Endothelial cell of umbilical vein (primary cell): ENCODE measurements at regions not wholly inside any gene's neighbourhood (a gene's known extent, or its start where the extent isn't known, plus 50 kb on each side); places are given as distances from the start of the nearest gene placed in this dataset.

Experiments
- BruUV-seq: library from RNA; stranded (reverse); fragments of 400-500 nt; replicated peaks from 2 replicates; lab custom pipeline; 2021; lab: Mats Ljungman, UMichigan
- CTCF ChIA-PET: fragments of 300-600, 350-600 bp; sonication (Branson Sonifier 250); formaldehyde crosslinking; loops from one replicate; lab custom pipeline; 2021; ENCODE audit warnings: antibody characterized with exemption, inconsistent platforms; lab: Charles Lee
- POLR2A ChIA-PET: fragments of 300-600, 350-600 bp; sonication (Branson Sonifier 250); formaldehyde crosslinking; loops from one replicate; lab custom pipeline; 2021; ENCODE audit warnings: antibody characterized with exemption, inconsistent platforms; lab: Charles Lee
- DNase-seq: peaks from one replicate; pipeline ENCODE4 v3.0.0-alpha.2; 2011; ENCODE audit warnings: low read depth, low spot score
- FAIRE-seq: peaks from 2 replicates; lab custom pipeline; 2011; peaks lifted over from hg19 to GRCh38; lab: Jason Lieb, UNC
- H2AFZ ChIP-seq: 2 replicates; pipeline ENCODE4 v1.6.0; 2012; ENCODE audit warnings: low read depth, low read length, control low read depth, inconsistent platforms
- H3K27ac ChIP-seq: 2 replicates; pipeline ENCODE4 v1.5.1; 2011; ENCODE audit warnings: low read depth, mild to moderate bottlenecking, control low read depth, low read length, moderate library complexity; ENCODE audit not compliant: insufficient read depth
- H3K27me3 ChIP-seq, 2 experiments: 2 replicates each; pipeline versions ENCODE4 v1.6.0 to v1.6.1; 2011; ENCODE audit warnings: low read length in 2 of 2, mixed read lengths in 1 of 2; ENCODE audit not compliant: control insufficient read depth in 2 of 2, insufficient read depth in 2 of 2
- H3K36me3 ChIP-seq, 2 experiments: 2 replicates in 1 of 2; 3 replicates in 1 of 2; pipeline ENCODE4 v1.5.1; 2011; ENCODE audit warnings: low read length in 2 of 2, mild to moderate bottlenecking in 1 of 2, moderate library complexity in 1 of 2; ENCODE audit not compliant: control insufficient read depth in 2 of 2, insufficient read depth in 2 of 2; ENCODE audit errors: extremely low read depth in 1 of 2
- H3K4me1 ChIP-seq: 3 replicates; pipeline ENCODE4 v1.5.1; 2011; ENCODE audit warnings: mild to moderate bottlenecking, low read length; ENCODE audit not compliant: control insufficient read depth, insufficient read depth; ENCODE audit errors: extremely low read depth
- H3K4me2 ChIP-seq: 2 replicates; pipeline ENCODE4 v1.6.1; 2011; ENCODE audit warnings: low read length, control low read depth, mixed read lengths; ENCODE audit not compliant: insufficient read depth
- H3K4me3 ChIP-seq, 3 experiments: fragments of 200-600 bp in 1 of 3; sonication (generic), shearing (Covaris generic) in 1 of 3; replicated peaks in 1 of 3; 2 replicates each; pipeline ENCODE4 v1.5.1; 2011 to 2016; ENCODE audit warnings: control low read depth in 3 of 3, low read length in 3 of 3, mild to moderate bottlenecking in 2 of 3, inconsistent platforms in 1 of 3, low read depth in 1 of 3, moderate library complexity in 1 of 3; ENCODE audit not compliant: insufficient read depth in 1 of 3
- H3K79me2 ChIP-seq: 2 replicates; pipeline ENCODE4 v1.6.0; 2012; ENCODE audit warnings: low read length, inconsistent platforms; ENCODE audit not compliant: control insufficient read depth, insufficient read depth
- H3K9ac ChIP-seq: replicated peaks from 2 replicates; pipeline ENCODE3; 2011; ENCODE audit warnings: low read length, control low read depth; ENCODE audit not compliant: insufficient read depth; ENCODE audit errors: extremely low read depth
- H3K9me1 ChIP-seq: replicated peaks from 3 replicates; pipeline ENCODE4 v1.6.0; 2011; ENCODE audit warnings: mild to moderate bottlenecking, low read length; ENCODE audit not compliant: control insufficient read depth, insufficient read depth; ENCODE audit errors: extremely low read depth
- H3K9me3 ChIP-seq: replicated peaks from 2 replicates; pipeline ENCODE4 v1.5.1; 2012; ENCODE audit warnings: low read length, inconsistent platforms; ENCODE audit not compliant: control insufficient read depth, insufficient read depth
- H4K20me1 ChIP-seq: replicated peaks from 2 replicates; pipeline ENCODE3; 2011; ENCODE audit warnings: mild to moderate bottlenecking, low read length; ENCODE audit not compliant: control insufficient read depth, insufficient read depth; ENCODE audit errors: extremely low read depth
- EZH2 ChIP-seq: IDR thresholded peaks from 2 replicates; pipeline ENCODE4 v1.6.1; 2012; ENCODE audit warnings: borderline replicate concordance, low read depth, mild to moderate bottlenecking, moderate library complexity, low read length, inconsistent platforms; ENCODE audit not compliant: severe bottlenecking
- FOS ChIP-seq: IDR thresholded peaks from 2 replicates; pipeline ENCODE4 v1.6.1; 2011; ENCODE audit warnings: mild to moderate bottlenecking, low read length, moderate library complexity, borderline replicate concordance; ENCODE audit not compliant: insufficient read depth
- JUN ChIP-seq: IDR thresholded peaks from 2 replicates; pipeline ENCODE4 v1.6.1; 2011; ENCODE audit warnings: borderline replicate concordance, low read depth; ENCODE audit not compliant: insufficient read length, insufficient read depth
- MAX ChIP-seq: IDR thresholded peaks from 2 replicates; pipeline ENCODE4 v1.6.1; 2011; ENCODE audit not compliant: insufficient read depth, insufficient read length
- MYC ChIP-seq: IDR thresholded peaks from one replicate; pipeline ENCODE4 v1.6.1; 2011; ENCODE audit warnings: mild to moderate bottlenecking, low read depth, low read length
- POLR2A ChIP-seq: IDR thresholded peaks from 2 replicates; pipeline ENCODE4 v1.6.1; 2012; ENCODE audit warnings: low read depth, mild to moderate bottlenecking, control low read depth, low read length
- POLR2AphosphoS5 ChIP-seq: IDR thresholded peaks from 2 replicates; pipeline ENCODE4 v1.6.1; 2012; ENCODE audit warnings: low read depth, mild to moderate bottlenecking, control low read depth, low read length, moderate library complexity; ENCODE audit not compliant: insufficient read depth
- dilution Hi-C: fragments of 300-500 bp; cut with MboI; formaldehyde crosslinking; loops from one replicate; pipeline ENCODE4 v1.15.0; 2019; ENCODE audit warnings: low sequenced_read_pairs; ENCODE audit not compliant: extremely low pct_ligation_motif_present
- intact Hi-C: fragments of 100-400 bp; cut with micrococcal nuclease; formaldehyde crosslinking; loops from one replicate; pipeline ENCODE4 v1.10.0; 2022

GRCh38 chr2:8312861-8313830 lies 368.7 kb upstream of the ID2 start:
- Histone ChIP-seq H3K27me3 (no peaks in the 10 kb centered on the region), H3K79me2 (no peaks in the 10 kb centered on the region), H3K27ac (no peak overlapping the region), H3K9ac (no peak overlapping the region), H3K4me3 (no peak overlapping the region), H2AFZ (no peak overlapping the region), H4K20me1 (no peaks in the 10 kb centered on the region), H3K36me3 (no peaks in the 10 kb centered on the region), H3K9me1 (no peaks in the 10 kb centered on the region), H3K4me2 (no peak overlapping the region), H3K4me1 (no peaks in the 10 kb centered on the region), H3K9me3 (peaks cover 5% of the 10 kb centered on the region)
- FAIRE-seq (no peak), DNase-seq (no peak)
- intact Hi-C loops, result no loop called here
- ChIA-PET POLR2A (no interaction called here), CTCF (no interaction called here)
- dilution Hi-C loops, result no loop called here
- TF ChIP-seq JUN (no peak), EZH2 (no peak), POLR2AphosphoS5 (no peak)
- BruUV-seq, result no TSS peak

- dilution Hi-C loops, result no loop called here
- no TSS peak for BruUV-seq
Measured at GRCh38 chr2:8314063-8314462, 367.8 kb upstream of the ID2 start.

More at GRCh38 chr2:8314063-8314462, 367.8 kb upstream of the ID2 start:
- Histone ChIP-seq H4K20me1 (no peaks in the 10 kb centered on the region), H3K4me3 (no peak overlapping the region), H3K79me2 (no peaks in the 10 kb centered on the region), H3K9me1 (no peaks in the 10 kb centered on the region), H3K9me3 (peaks cover 3% of the 10 kb centered on the region), H3K27me3 (no peaks in the 10 kb centered on the region), H3K9ac (no peak overlapping the region), H3K27ac (no peak overlapping the region), H3K4me1 (no peaks in the 10 kb centered on the region), H3K4me2 (no peak overlapping the region), H2AFZ (no peak overlapping the region), H3K36me3 (no peaks in the 10 kb centered on the region)
- CTCF ChIA-PET, result no interaction called here
- intact Hi-C loops, result no loop called here
- POLR2A ChIA-PET, result no interaction called here
- no peak for TF ChIP-seq MAX
- TF ChIP-seq POLR2A, result no peak
- no peak for TF ChIP-seq FOS
- no peak for TF ChIP-seq MYC
- DNase-seq (no peak), FAIRE-seq (no peak)
